ENCODE measurements at regions not wholly inside any gene's neighbourhood (a gene's known extent, or its start where the extent isn't known, plus 50 kb on each side); places are given as distances from the start of the nearest gene placed in this dataset.

DNA sequence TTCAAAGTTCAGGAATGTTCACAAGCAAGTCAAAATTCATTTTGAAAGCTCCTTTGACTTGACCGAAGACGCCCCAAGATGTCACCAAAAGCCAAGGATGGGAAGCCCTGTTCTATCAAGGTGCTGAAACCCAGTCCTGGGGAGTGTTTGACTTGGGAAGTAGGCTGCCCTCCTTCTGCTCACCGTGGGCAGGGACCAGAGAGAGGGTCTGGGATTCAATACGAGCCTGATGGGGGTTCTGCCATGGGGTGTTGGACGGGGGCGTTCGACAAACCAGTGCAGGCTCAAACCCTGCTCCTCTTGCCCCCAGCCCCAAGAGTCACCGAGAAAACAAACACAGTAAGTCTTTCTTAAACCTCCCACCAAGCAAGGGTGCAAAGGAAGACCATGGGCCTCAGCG is 150.1 kb upstream of the DIO3 start:
- no peak for DNase-seq
- no peak overlapping the region for H3K4me2 ChIP-seq (replicated peaks; ENCODE audit: extremely low read depth, low read length, poor library complexity, severe bottlenecking)
- H3K9me3 ChIP-seq (replicated peaks in 1 of 2; ENCODE audit: control insufficient read depth in 1 of 2, insufficient read depth in 1 of 2, low read length in 2 of 2), result no peaks in the 10 kb centered on the region
- H3K9ac ChIP-seq (ENCODE audit: insufficient read depth, low read length, poor library complexity, severe bottlenecking), result no peak overlapping the region
- Mint-ChIP-seq H3K27me3 (ENCODE audit: low read depth in 3 of 3) (peaks cover 4 to 6% (median 6%) of the 10 kb centered on the region in 3 donors), H3K9me3 (peaks cover 0 to 2% (median 0%) of the 10 kb centered on the region in 7 donors), H3K4me1 (no peaks in the 10 kb centered on the region), H3K36me3 (no peaks in the 10 kb centered on the region), H3K27ac (no peak overlapping the region), H3K4me3 (no peak overlapping the region)
- H3K36me3 ChIP-seq (replicated peaks in 1 of 2; ENCODE audit: control insufficient read depth in 1 of 2, insufficient read depth in 2 of 2, low read length in 2 of 2), result no peaks in the 10 kb centered on the region
- 100% methylated on average over 7 of the region's 9 CpGs for WGBS (ENCODE audit: insufficient coverage)
- no peaks in the 10 kb centered on the region for H4K20me1 ChIP-seq (ENCODE audit: insufficient read depth, low read length)
- no peak for TF ChIP-seq CTCF (IDR thresholded peaks at IDR 0.05)
- intact Hi-C loops (cut with micrococcal nuclease), result no loop called here
- no peaks in the 10 kb centered on the region for H3K79me2 ChIP-seq (ENCODE audit: insufficient read depth, low read length)
- H3K4me3 ChIP-seq (replicated peaks in 1 of 3; ENCODE audit: low read depth in 2 of 3, low read length in 3 of 3), result no peak overlapping the region
- no peak overlapping the region for H3K27ac ChIP-seq (ENCODE audit: low read depth in 1 of 2, low read length in 2 of 2)
- no peak overlapping the region for H2AFZ ChIP-seq (ENCODE audit: insufficient read depth, low read depth, low read length, poor library complexity, severe bottlenecking)
- no peaks in the 10 kb centered on the region for H3K4me1 ChIP-seq (ENCODE audit: control insufficient read depth in 1 of 2, insufficient read depth in 2 of 2, low read length in 2 of 2)
- no peaks in the 10 kb centered on the region for H3K27me3 ChIP-seq (ENCODE audit: control insufficient read depth in 2 of 2, insufficient read depth in 2 of 2, low read length in 2 of 2)

DNA sequence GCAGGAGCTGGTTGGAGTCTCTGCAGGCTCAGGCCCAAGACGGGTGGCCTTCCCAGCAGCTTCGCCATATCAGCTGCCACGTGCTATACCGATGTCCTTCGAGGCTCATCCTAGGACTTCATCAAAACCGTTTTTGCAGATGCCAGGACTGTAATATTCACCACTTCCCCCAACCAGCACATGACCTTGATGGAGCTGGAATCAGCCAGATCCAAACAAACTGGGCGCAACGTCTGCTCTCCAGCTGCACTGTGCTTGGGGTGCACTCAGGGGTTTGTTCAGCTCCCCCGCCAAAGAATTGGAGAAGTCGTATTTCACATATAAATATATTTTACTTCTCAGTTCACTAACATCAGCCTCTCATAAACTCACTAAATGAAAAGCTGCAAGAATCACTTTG is 149.5 kb upstream of the DIO3 start:
- no peaks in the 10 kb centered on the region for H3K9me3 ChIP-seq (replicated peaks in 1 of 2; ENCODE audit: control insufficient read depth in 1 of 2, insufficient read depth in 1 of 2, low read length in 2 of 2)
- H2AFZ ChIP-seq (ENCODE audit: insufficient read depth, low read depth, low read length, poor library complexity, severe bottlenecking), result no peak overlapping the region
- no peak for DNase-seq
- intact Hi-C loops (cut with micrococcal nuclease), result no loop called here
- Mint-ChIP-seq H3K4me1 (no peaks in the 10 kb centered on the region), H3K27me3 (ENCODE audit: low read depth in 3 of 3) (peaks cover 4 to 10% (median 6%) of the 10 kb centered on the region in 3 donors), H3K36me3 (no peaks in the 10 kb centered on the region), H3K9me3 (peaks cover 0 to 2% (median 0%) of the 10 kb centered on the region in 7 donors), H3K4me3 (no peak overlapping the region), H3K27ac (no peak overlapping the region)
- no peak for TF ChIP-seq CTCF (IDR thresholded peaks at IDR 0.05)
- H3K27me3 ChIP-seq (ENCODE audit: control insufficient read depth in 2 of 2, insufficient read depth in 2 of 2, low read length in 2 of 2), result no peaks in the 10 kb centered on the region
- H3K4me1 ChIP-seq (ENCODE audit: control insufficient read depth in 1 of 2, insufficient read depth in 2 of 2, low read length in 2 of 2), result no peaks in the 10 kb centered on the region
- no peak overlapping the region for H3K27ac ChIP-seq (ENCODE audit: low read depth in 1 of 2, low read length in 2 of 2)
- no peak overlapping the region for H3K4me2 ChIP-seq (replicated peaks; ENCODE audit: extremely low read depth, low read length, poor library complexity, severe bottlenecking)
- no peak overlapping the region for H3K4me3 ChIP-seq (replicated peaks in 1 of 3; ENCODE audit: low read depth in 2 of 3, low read length in 3 of 3)
- H3K9ac ChIP-seq (ENCODE audit: insufficient read depth, low read length, poor library complexity, severe bottlenecking), result no peak overlapping the region
- no peaks in the 10 kb centered on the region for H3K79me2 ChIP-seq (ENCODE audit: insufficient read depth, low read length)
- H3K36me3 ChIP-seq (replicated peaks in 1 of 2; ENCODE audit: control insufficient read depth in 1 of 2, insufficient read depth in 2 of 2, low read length in 2 of 2), result no peaks in the 10 kb centered on the region
- 96% methylated on average over 8 of the region's 10 CpGs for WGBS (ENCODE audit: insufficient coverage)
- H4K20me1 ChIP-seq (ENCODE audit: insufficient read depth, low read length), result no peaks in the 10 kb centered on the region

Data from CD14-positive monocyte (primary cell).